Thymus (tissue), 11 donors: ENCODE measurements at regions not wholly inside any gene's neighbourhood (a gene's known extent, or its start where the extent isn't known, plus 50 kb on each side); places are given as distances from the start of the nearest gene placed in this dataset.

Source experiments
- DNase-seq, 9 donors: peaks; one replicate each; pipeline ENCODE4 v3.0.0-alpha.2; 2013; ENCODE audit warnings: low spot score in 9 of 9, low read depth in 6 of 9, missing footprints in 1 of 9
- H3K27ac ChIP-seq, 2 donors: one replicate each; pipeline ENCODE4 v1.5.1; 2013; ENCODE audit warnings: control low read depth in 1 of 2, low read depth in 1 of 2, low read length in 1 of 2, mild to moderate bottlenecking in 1 of 2, moderate library complexity in 1 of 2
- H3K27me3 ChIP-seq, 2 donors: one replicate each; pipeline ENCODE4 v1.5.1; 2013; ENCODE audit warnings: low read length in 1 of 2; ENCODE audit not compliant: control insufficient read depth in 2 of 2, insufficient read depth in 1 of 2
- H3K36me3 ChIP-seq, 2 donors: one replicate each; pipeline ENCODE4 v1.5.1; 2013; ENCODE audit warnings: low read length in 1 of 2, mild to moderate bottlenecking in 1 of 2, moderate library complexity in 1 of 2; ENCODE audit not compliant: control insufficient read depth in 2 of 2, insufficient read depth in 2 of 2
- H3K4me1 ChIP-seq, 2 donors: one replicate each; pipeline ENCODE4 v1.5.1; 2013; ENCODE audit warnings: low read length in 2 of 2; ENCODE audit not compliant: control insufficient read depth in 2 of 2, insufficient read depth in 2 of 2
- H3K4me3 ChIP-seq, 2 donors: one replicate each; pipeline ENCODE4 v1.5.1; 2013; ENCODE audit warnings: low read length in 2 of 2, control low read depth in 1 of 2, mild to moderate bottlenecking in 1 of 2
- H3K9me3 ChIP-seq, 2 donors: one replicate each; pipeline ENCODE4 v1.5.1; 2013; ENCODE audit warnings: low read length in 1 of 2, mild to moderate bottlenecking in 1 of 2; ENCODE audit not compliant: control insufficient read depth in 2 of 2, insufficient read depth in 1 of 2
- WGBS: extraction: QIAGEN DNeasy Blood & Tissue Kit; methylation state at CpG from one replicate; pipeline ENCODE4 v1.1.7; 2013; 5-methylcytosine and 5-hydroxymethylcytosine counted together
- donor health status: healthy.

DNA sequence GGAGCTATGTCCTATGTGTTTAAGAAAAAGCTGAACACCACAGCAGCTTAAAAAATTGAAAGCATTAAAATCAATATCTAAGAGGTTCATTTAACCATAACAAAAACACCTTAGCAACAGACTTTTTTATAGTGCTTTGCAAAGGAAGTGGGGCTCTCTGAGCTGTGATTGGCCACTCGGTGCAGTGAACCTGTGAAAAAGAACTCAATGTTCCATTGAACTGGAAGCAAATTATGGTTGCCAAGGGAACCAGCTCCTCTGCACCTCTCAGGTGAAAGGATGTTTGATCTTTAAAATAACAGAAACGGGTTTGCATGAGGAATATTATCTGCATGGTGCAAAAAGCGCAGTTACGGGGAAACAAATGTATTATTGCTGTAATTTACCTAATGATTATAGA is 149.4 kb downstream of the SNAPC1 start:
- no peak overlapping the region for H3K4me3 ChIP-seq
- H3K27ac ChIP-seq = no peak overlapping the region
- no peaks in the 10 kb centered on the region for H3K27me3 ChIP-seq
- DNase-seq = no peak
- no peaks in the 10 kb centered on the region for H3K36me3 ChIP-seq
- no peaks in the 10 kb centered on the region for H3K9me3 ChIP-seq
- 44% methylated on average over 4 of the region's 4 CpGs for WGBS
- no peaks in the 10 kb centered on the region for H3K4me1 ChIP-seq

DNA sequence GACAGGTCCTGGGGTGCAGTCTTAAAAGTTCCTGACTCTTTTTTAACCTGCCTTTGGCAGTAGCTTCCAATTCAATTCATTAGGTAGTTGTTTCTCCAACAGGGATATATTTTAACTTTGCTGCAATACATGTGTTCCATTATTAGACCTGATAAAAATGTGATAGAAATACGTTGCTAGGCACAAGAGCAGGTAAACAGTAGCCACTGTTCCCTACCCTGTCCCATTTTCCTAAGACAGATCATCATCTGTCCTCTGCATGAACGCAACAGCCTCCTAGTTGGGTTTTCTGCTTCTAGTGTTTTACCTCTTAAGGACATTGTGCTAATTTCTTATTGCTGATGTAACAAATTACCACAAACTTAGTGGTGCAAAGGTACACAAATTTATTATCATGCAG is 156.8 kb downstream of the SNAPC1 start:
- H3K9me3 ChIP-seq = no peaks in the 10 kb centered on the region
- no peaks in the 10 kb centered on the region for H3K36me3 ChIP-seq
- H3K4me3 ChIP-seq = no peak overlapping the region
- WGBS = 71% methylated on average over 2 of the region's 2 CpGs
- H3K27ac ChIP-seq = no peak overlapping the region
- DNase-seq = no peak
- H3K27me3 ChIP-seq = no peaks in the 10 kb centered on the region
- H3K4me1 ChIP-seq = no peaks in the 10 kb centered on the region

DNA sequence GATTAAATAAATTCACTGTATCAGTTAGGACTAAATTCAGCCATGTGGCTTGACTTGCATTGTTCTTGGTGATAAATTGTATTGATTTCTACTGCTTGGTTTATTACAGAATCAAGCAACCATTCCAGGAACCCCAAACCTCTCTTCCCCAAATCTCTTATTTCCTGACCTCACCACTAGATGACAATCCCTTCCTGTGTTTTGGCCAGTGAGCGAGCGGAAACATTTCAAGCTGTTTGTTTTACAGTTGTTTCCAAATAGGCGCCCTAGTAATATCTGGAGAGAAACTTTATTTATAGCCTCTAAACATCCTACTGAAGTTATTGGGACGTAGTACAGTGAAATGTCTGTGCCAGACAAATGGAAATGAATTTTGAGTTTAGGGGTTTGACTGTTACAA is 161.1 kb downstream of the SNAPC1 start:
- peak in 1 of 9 donors; percentile 4 for DNase-seq
- H3K27ac ChIP-seq = no peak overlapping the region
- H3K9me3 ChIP-seq = no peaks in the 10 kb centered on the region
- no peaks in the 10 kb centered on the region for H3K4me1 ChIP-seq
- no peaks in the 10 kb centered on the region for H3K36me3 ChIP-seq
- H3K27me3 ChIP-seq = no peaks in the 10 kb centered on the region
- WGBS = 16% methylated on average over 4 of the region's 4 CpGs
- H3K4me3 ChIP-seq = no peak overlapping the region

DNA sequence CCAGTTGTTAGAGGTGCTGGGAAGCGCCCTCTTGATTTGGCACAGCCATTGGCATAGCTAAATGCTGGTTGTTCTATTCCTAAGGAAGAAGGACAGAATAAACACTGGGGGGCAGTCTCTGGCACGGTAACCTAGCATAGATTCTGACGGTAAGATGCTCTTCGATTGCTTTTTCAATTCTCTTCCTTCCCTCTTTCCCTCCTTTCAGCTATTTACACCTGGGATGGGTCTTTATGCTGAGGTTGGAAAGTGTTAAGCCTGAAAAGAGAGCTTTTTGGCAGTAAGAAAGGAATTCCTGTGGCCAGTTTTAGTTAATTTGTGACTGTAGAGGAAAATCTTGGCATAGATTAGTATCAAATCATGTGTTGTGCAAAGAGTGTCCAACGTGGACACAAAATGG is 162.8 kb downstream of the SNAPC1 start:
- no peaks in the 10 kb centered on the region for H3K27me3 ChIP-seq
- no peaks in the 10 kb centered on the region for H3K9me3 ChIP-seq
- no peaks in the 10 kb centered on the region for H3K4me1 ChIP-seq
- DNase-seq = peak in 2 of 9 donors; percentile 4 to 11
- no peak overlapping the region for H3K4me3 ChIP-seq
- 35% methylated on average over 5 of the region's 5 CpGs for WGBS
- no peak overlapping the region for H3K27ac ChIP-seq
- no peaks in the 10 kb centered on the region for H3K36me3 ChIP-seq

DNA sequence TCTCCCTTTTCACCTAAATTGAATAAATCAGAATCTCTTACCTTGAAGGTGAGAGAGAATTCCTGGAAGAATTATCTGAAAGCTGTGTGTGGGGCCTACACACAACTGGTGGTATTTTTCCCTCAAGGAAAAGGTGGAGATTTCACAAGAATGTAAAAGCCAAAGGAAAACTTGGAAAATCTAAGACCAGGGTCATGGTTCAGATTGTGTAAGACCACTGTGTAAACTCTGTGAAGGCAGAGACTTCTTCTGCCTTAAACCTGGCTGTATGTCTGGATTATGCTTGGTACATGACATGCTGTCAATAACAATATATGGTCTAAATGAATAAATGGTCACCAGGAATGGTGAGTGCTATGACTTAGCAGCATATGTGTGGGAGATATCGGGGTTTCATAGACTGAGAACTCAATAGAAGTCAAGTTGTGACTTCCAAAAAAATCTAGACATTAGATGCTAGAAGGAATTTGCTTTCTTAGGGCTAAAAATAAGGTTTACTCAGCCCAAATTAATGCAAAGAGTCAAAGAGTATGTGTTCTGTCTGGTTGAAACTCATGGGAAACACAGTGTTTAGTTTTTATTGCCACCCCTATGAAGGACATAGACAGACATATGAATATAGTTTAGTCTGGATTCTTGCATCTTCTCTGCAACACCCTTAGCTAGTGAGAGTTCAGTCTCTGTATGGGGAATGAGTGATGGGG is 163.7 kb downstream of the SNAPC1 start:
- Histone ChIP-seq H3K4me3 (no peak overlapping the region), H3K4me1 (no peaks in the 10 kb centered on the region), H3K9me3 (no peaks in the 10 kb centered on the region), H3K27ac (no peak overlapping the region), H3K36me3 (no peaks in the 10 kb centered on the region), H3K27me3 (no peaks in the 10 kb centered on the region)
- 99% methylated on average over 1 of the region's 1 CpG for WGBS
- DNase-seq = no peak

DNA sequence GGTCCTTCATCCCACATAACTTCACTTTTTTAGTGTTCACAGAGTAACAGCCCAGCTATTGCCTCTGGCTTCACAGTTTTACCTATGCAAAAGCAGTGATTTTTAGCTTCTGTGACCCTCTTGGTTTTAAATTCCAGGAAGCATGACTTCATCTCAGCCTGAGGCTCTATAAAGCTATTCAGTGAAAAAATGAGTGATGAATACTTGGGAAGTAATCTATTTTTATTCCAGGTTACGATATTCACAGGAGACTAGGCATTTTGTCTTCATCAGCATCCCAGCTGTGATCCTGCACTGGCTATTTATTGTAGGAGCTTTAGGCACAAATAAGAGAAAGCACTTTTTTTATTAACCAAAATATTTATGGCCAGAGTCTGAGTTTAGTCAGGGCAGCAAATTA is 164.8 kb downstream of the SNAPC1 start:
- Histone ChIP-seq H3K4me1 (no peaks in the 10 kb centered on the region), H3K27ac (no peak overlapping the region), H3K27me3 (no peaks in the 10 kb centered on the region), H3K36me3 (no peaks in the 10 kb centered on the region), H3K9me3 (no peaks in the 10 kb centered on the region), H3K4me3 (no peak overlapping the region)
- no peak for DNase-seq
- 82% methylated on average over 1 of the region's 1 CpG for WGBS

DNA sequence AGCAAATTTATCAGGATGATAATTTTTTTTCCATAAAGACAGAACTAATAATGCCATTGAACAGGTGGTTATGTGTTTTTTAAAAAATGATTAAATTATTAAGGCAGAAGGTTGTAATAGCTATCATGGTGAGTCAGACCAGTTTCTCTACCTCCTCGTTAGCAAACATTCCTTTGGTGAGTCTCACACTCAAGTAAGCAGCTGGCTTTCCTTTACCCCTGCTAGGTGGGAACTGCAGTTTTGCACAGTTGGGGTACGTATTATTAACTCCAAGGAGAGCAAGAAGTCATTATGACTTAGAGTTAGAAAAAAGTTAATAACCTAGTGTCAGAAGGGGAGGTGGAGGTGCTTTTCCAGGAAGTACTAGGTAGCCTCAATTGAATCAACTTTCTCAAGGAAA is 165.3 kb downstream of the SNAPC1 start:
- Histone ChIP-seq H3K27ac (no peak overlapping the region), H3K27me3 (no peaks in the 10 kb centered on the region), H3K9me3 (no peaks in the 10 kb centered on the region), H3K4me3 (no peak overlapping the region), H3K4me1 (no peaks in the 10 kb centered on the region), H3K36me3 (no peaks in the 10 kb centered on the region)
- DNase-seq = no peak
- 87% methylated on average over 2 of the region's 2 CpGs for WGBS

DNA sequence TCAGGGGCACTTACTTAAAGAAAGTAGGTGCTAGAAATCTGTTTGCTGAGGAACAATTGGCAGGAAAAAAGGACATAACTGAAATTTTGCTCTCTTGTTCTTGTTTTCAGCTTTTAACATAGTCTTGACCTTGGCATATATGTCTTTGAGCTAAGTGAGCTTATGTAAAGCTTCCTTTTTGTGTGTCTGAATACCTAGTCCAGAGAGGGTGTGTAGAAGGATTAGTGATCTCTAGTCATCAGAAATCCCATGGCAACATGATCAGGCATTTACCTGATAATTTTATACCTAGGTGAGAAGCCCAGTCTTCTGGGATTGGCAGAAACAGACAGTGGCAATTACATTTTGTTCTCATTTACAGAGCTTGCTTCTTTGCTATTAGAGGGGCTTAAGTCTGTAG is 166.1 kb downstream of the SNAPC1 start:
- H3K27me3 ChIP-seq = no peaks in the 10 kb centered on the region
- no peaks in the 10 kb centered on the region for H3K36me3 ChIP-seq
- no peaks in the 10 kb centered on the region for H3K4me1 ChIP-seq
- H3K27ac ChIP-seq = no peak overlapping the region
- no peak overlapping the region for H3K4me3 ChIP-seq
- no peaks in the 10 kb centered on the region for H3K9me3 ChIP-seq
- DNase-seq = no peak

DNA sequence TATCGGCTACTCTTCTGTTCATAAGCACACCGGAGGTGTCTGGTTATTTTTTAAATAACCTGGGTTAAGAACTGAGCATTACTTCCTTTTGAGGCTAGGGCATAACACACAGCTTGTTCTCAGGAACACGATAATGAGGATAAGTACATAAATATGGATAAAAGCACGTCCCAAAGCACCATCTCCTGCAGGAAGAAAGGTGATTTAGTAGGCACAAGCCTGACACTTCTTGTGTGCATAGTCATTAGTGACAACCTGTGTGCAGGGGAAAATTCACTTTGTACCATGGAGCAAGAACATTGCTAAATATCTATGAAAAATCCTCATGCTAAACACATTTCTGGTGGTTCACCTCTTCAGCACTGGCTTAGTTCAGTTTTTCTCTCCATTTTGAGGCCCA is 166.5 kb downstream of the SNAPC1 start:
- no peaks in the 10 kb centered on the region for H3K27me3 ChIP-seq
- H3K9me3 ChIP-seq = no peaks in the 10 kb centered on the region
- DNase-seq = no peak
- no peaks in the 10 kb centered on the region for H3K4me1 ChIP-seq
- no peak overlapping the region for H3K4me3 ChIP-seq
- 91% methylated on average over 4 of the region's 4 CpGs for WGBS
- no peaks in the 10 kb centered on the region for H3K36me3 ChIP-seq
- H3K27ac ChIP-seq = no peak overlapping the region

DNA sequence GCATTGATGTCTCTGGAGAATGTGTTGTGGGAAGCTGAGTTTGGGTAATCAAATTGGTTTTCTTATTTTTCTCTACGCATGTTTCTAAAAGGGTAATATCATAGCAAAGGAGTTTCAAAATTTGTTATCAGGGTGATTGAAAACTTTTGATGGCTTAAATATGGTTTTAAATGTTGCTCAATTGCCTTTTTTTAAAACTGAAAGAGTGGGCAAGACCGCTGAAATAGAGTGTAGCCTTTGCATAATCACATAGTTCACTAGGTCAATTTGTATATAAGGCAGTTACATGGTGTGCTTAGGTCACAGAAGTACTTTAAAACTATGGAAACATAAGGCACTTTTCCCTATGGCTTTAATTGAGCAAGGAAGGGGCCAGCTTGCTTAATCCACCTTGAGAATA is 167.4 kb downstream of the SNAPC1 start:
- no peaks in the 10 kb centered on the region for H3K9me3 ChIP-seq
- 46% methylated on average over 2 of the region's 2 CpGs for WGBS
- no peaks in the 10 kb centered on the region for H3K27me3 ChIP-seq
- no peak overlapping the region for H3K4me3 ChIP-seq
- no peaks in the 10 kb centered on the region for H3K4me1 ChIP-seq
- no peak overlapping the region for H3K27ac ChIP-seq
- DNase-seq = no peak
- no peaks in the 10 kb centered on the region for H3K36me3 ChIP-seq
